Fibroblast of lung (primary cell): ENCODE measurements at regions not wholly inside any gene's neighbourhood (a gene's known extent, or its start where the extent isn't known, plus 50 kb on each side); places are given as distances from the start of the nearest gene placed in this dataset.

Experiments
- DNase-seq, 2 donors: peaks; one replicate each; pipeline versions ENCODE4 v3.0.0 to v3.0.0-alpha.2; 2010; ENCODE audit warnings: low read depth in 2 of 2
- H2AFZ ChIP-seq: 2 replicates; pipeline ENCODE4 v1.5.1; 2012; ENCODE audit warnings: low read length, control low read depth, inconsistent platforms
- H3K27ac ChIP-seq: 2 replicates; pipeline ENCODE4 v1.5.1; 2011; ENCODE audit warnings: low read length, control low read depth; ENCODE audit not compliant: insufficient read depth
- H3K27me3 ChIP-seq: 2 replicates; pipeline ENCODE4 v1.5.1; 2011; ENCODE audit warnings: mild to moderate bottlenecking, low read length; ENCODE audit not compliant: control insufficient read depth, insufficient read depth
- H3K36me3 ChIP-seq: 2 replicates; pipeline ENCODE4 v1.5.1; 2011; ENCODE audit warnings: low read length; ENCODE audit not compliant: control insufficient read depth, insufficient read depth
- H3K4me1 ChIP-seq: 2 replicates; pipeline ENCODE4 v1.5.1; 2011; ENCODE audit warnings: low read length; ENCODE audit not compliant: control insufficient read depth, insufficient read depth; ENCODE audit errors: extremely low read depth
- H3K4me2 ChIP-seq: 2 replicates; pipeline ENCODE4 v1.5.1; 2011; ENCODE audit warnings: low read length, control low read depth; ENCODE audit not compliant: insufficient read depth; ENCODE audit errors: extremely low read depth
- H3K4me3 ChIP-seq, 4 experiments: fragments of 200-600 bp in 1 of 4; sonication (generic) in 1 of 4; replicated peaks in 1 of 4; 2 replicates each; pipeline ENCODE4 v1.5.1; 2011 to 2016; ENCODE audit warnings: low read length in 4 of 4, low read depth in 3 of 4, mild to moderate bottlenecking in 3 of 4, control low read depth in 2 of 4, inconsistent platforms in 1 of 4, mixed read lengths in 1 of 4; ENCODE audit not compliant: insufficient read depth in 1 of 4; ENCODE audit errors: control extremely low read depth in 1 of 4
- H3K79me2 ChIP-seq: 2 replicates; pipeline ENCODE4 v1.5.1; 2012; ENCODE audit warnings: mild to moderate bottlenecking, low read length, inconsistent platforms; ENCODE audit not compliant: control insufficient read depth, insufficient read depth
- H3K9ac ChIP-seq: 2 replicates; pipeline ENCODE4 v1.5.1; 2011; ENCODE audit warnings: mild to moderate bottlenecking, low read length, control low read depth; ENCODE audit not compliant: insufficient read depth
- H3K9me3 ChIP-seq: 2 replicates; pipeline ENCODE4 v1.5.1; 2012; ENCODE audit warnings: low read depth, low read length; ENCODE audit not compliant: control insufficient read depth, insufficient read depth
- H4K20me1 ChIP-seq: 2 replicates; pipeline ENCODE4 v1.5.1; 2011; ENCODE audit warnings: low read length; ENCODE audit not compliant: control insufficient read depth, insufficient read depth; ENCODE audit errors: extremely low read depth
- EZH2 ChIP-seq: IDR thresholded peaks from 2 replicates; pipeline ENCODE4 v1.5.1; 2012; ENCODE audit warnings: low read length, control low read depth, mild to moderate bottlenecking; ENCODE audit errors: missing control alignments
- TF ChIP-seq, protein P1 (sequence below), 2 donors: IDR thresholded peaks in 1 of 2; conservative IDR thresholded peaks in 1 of 2; 1 replicate in 1 of 2; 2 replicates in 1 of 2; pipeline ENCODE4 v1.5.1; 2011 to 2012; ENCODE audit warnings: low read length in 2 of 2, control low read depth in 1 of 2, inconsistent platforms in 1 of 2, low read depth in 1 of 2, mild to moderate bottlenecking in 1 of 2

DNA sequence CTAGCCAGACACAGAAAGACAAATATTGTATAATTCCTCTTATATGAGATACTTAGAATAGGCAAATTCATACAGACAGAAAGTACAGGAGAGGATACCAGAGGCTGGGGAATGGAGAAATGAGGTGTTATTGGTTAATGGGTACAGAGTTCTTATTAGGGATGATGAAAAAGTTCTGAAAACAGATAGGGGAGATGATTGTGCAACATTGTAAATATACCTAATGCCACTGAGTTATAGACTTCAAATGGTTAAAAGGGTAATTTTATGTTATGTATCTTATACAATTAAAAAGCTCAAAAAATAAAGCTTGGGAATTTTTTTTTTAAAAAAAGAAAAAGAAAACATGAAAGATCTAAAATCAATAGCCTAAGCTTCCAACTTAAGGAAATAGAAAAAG is 98.8 kb upstream of the TECRL start:
- no peaks in the 10 kb centered on the region for H4K20me1 ChIP-seq
- no peak overlapping the region for H3K4me3 ChIP-seq
- no peak for DNase-seq
- H2AFZ ChIP-seq: no peak overlapping the region
- TF ChIP-seq, protein P1, sequence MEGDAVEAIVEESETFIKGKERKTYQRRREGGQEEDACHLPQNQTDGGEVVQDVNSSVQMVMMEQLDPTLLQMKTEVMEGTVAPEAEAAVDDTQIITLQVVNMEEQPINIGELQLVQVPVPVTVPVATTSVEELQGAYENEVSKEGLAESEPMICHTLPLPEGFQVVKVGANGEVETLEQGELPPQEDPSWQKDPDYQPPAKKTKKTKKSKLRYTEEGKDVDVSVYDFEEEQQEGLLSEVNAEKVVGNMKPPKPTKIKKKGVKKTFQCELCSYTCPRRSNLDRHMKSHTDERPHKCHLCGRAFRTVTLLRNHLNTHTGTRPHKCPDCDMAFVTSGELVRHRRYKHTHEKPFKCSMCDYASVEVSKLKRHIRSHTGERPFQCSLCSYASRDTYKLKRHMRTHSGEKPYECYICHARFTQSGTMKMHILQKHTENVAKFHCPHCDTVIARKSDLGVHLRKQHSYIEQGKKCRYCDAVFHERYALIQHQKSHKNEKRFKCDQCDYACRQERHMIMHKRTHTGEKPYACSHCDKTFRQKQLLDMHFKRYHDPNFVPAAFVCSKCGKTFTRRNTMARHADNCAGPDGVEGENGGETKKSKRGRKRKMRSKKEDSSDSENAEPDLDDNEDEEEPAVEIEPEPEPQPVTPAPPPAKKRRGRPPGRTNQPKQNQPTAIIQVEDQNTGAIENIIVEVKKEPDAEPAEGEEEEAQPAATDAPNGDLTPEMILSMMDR (conservative IDR thresholded peaks at IDR 0.05 in 1 of 2, IDR thresholded peaks at IDR 0.05 in 1 of 2; ENCODE audit: low read depth in 1 of 2, low read length in 2 of 2): no peak
- no peak for TF ChIP-seq EZH2
- no peaks in the 10 kb centered on the region for H3K79me2 ChIP-seq
- no peaks in the 10 kb centered on the region for H3K4me1 ChIP-seq
- H3K27ac ChIP-seq: no peak overlapping the region
- H3K9me3 ChIP-seq: no peaks in the 10 kb centered on the region
- no peak overlapping the region for H3K4me2 ChIP-seq
- H3K9ac ChIP-seq: no peak overlapping the region
- H3K36me3 ChIP-seq: no peaks in the 10 kb centered on the region
- no peaks in the 10 kb centered on the region for H3K27me3 ChIP-seq

DNA sequence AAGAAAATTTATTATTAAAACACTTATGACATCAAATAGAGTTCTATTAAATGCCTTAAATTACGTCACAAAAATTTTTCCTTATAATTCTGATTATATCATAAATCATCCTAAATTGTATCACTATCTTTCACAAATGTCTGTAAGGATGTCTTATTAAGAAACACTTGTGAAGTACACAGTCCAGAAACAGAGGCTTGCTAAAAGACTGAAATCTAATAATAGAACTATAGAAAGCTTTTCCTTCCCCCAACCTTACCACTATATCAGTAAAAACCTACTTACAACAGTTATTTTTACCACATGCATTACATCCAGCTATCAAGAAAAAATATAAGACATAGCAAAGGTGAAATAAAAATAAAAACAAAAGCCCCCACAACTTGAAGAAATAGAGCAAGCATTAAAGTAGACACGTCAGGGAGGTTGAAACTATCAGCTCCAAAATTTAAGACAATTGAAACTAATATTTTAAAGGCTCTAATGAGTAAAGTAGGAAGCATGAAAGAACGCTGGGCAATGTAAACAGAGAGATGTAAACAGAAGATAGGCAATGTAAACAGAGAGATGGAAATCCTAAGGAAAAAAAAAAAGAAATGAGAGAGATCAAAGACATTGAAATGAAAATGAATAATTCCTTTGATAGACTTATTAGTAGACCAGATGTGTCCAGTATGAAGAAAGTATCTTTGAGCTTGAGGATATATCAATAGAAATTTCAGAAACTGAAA is 94.9 kb upstream of the TECRL start:
- Histone ChIP-seq H3K4me3 (no peak overlapping the region), H3K27ac (no peak overlapping the region), H3K36me3 (no peaks in the 10 kb centered on the region), H3K9me3 (no peaks in the 10 kb centered on the region), H3K4me1 (no peaks in the 10 kb centered on the region), H3K9ac (no peak overlapping the region), H4K20me1 (no peaks in the 10 kb centered on the region), H2AFZ (no peak overlapping the region), H3K79me2 (no peaks in the 10 kb centered on the region), H3K4me2 (no peak overlapping the region), H3K27me3 (no peaks in the 10 kb centered on the region)
- TF ChIP-seq, protein P1 (conservative IDR thresholded peaks at IDR 0.05 in 1 of 2, IDR thresholded peaks at IDR 0.05 in 1 of 2; ENCODE audit: low read depth in 1 of 2, low read length in 2 of 2): no peak
- TF ChIP-seq EZH2: no peak
- no peak for DNase-seq

DNA sequence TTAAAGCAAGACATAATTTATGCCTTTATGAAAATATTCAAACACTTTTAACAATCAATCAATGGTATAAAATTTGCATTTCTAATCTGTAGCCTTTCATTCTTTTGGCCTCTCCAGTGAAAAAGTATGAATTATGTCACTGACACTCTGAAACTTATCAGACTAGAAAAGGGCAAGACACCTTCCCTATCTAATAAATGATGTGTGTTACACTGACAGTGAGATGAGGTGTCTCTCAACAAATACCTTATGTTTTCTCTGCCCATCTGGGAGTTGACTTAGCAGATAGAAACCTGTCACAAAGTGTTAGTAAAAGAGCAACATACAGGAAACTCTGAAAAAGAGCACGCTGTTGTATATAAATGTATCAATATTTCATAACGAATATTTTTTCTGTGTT is 94.2 kb upstream of the TECRL start:
- Histone ChIP-seq H3K4me3 (no peak overlapping the region), H3K9ac (no peak overlapping the region), H3K36me3 (no peaks in the 10 kb centered on the region), H4K20me1 (no peaks in the 10 kb centered on the region), H3K79me2 (no peaks in the 10 kb centered on the region), H3K9me3 (no peaks in the 10 kb centered on the region), H3K27me3 (no peaks in the 10 kb centered on the region), H3K27ac (no peak overlapping the region), H3K4me1 (no peaks in the 10 kb centered on the region), H2AFZ (no peak overlapping the region), H3K4me2 (no peak overlapping the region)
- no peak for DNase-seq
- TF ChIP-seq, protein P1 (conservative IDR thresholded peaks at IDR 0.05 in 1 of 2, IDR thresholded peaks at IDR 0.05 in 1 of 2; ENCODE audit: low read depth in 1 of 2, low read length in 2 of 2): no peak
- TF ChIP-seq EZH2: no peak
